B cell (primary cell): ENCODE measurements at regions not wholly inside any gene's neighbourhood (a gene's known extent, or its start where the extent isn't known, plus 50 kb on each side); places are given as distances from the start of the nearest gene placed in this dataset.

Experiments used
- ATAC-seq: fragments of 200-7000 bp; cut with Tn5 transposase; one replicate; pipeline ENCODE4 v1.10.0; 2021; ENCODE audit warnings: low read depth, mild to moderate bottlenecking, moderate number of reproducible peaks, moderate library complexity
- CTCF ChIA-PET: fragments of 350-600 bp; sonication (Branson Sonifier 250); formaldehyde crosslinking; loops from one replicate; lab custom pipeline; 2021; ENCODE audit warnings: antibody characterized with exemption, inconsistent platforms; lab: Charles Lee
- POLR2A ChIA-PET: fragments of 350-600 bp; sonication (Branson Sonifier 250); formaldehyde crosslinking; loops from one replicate; lab custom pipeline; 2021; ENCODE audit warnings: antibody characterized with exemption; lab: Charles Lee
- DNase-seq: peaks from one replicate; pipeline ENCODE4 v3.0.0; 2013
- H2AFZ ChIP-seq: 2 replicates; pipeline ENCODE4 v1.6.1; 2012; ENCODE audit warnings: mild to moderate bottlenecking, low read depth, low read length; ENCODE audit not compliant: insufficient read depth, poor library complexity, severe bottlenecking
- H3K27ac ChIP-seq, 2 donors: 1 replicate in 1 of 2; 2 replicates in 1 of 2; pipeline ENCODE4 v1.5.1; 2012 to 2013; ENCODE audit warnings: low read length in 2 of 2, mild to moderate bottlenecking in 2 of 2, moderate library complexity in 1 of 2
- H3K27me3 ChIP-seq, 4 experiments: fragments of 200-600 bp in 1 of 4; sonication (generic) in 1 of 4; replicated peaks in 1 of 4; 1 replicate in 2 of 4; 2 replicates in 2 of 4; pipeline versions ENCODE4 v1.6.1 to v1.7.0; 2013 to 2016; ENCODE audit warnings: low read length in 3 of 4, mild to moderate bottlenecking in 2 of 4, mixed read lengths in 1 of 4, moderate library complexity in 1 of 4; ENCODE audit not compliant: insufficient read depth in 4 of 4, control insufficient read depth in 3 of 4; ENCODE audit errors: control extremely low read depth in 1 of 4
- H3K36me3 ChIP-seq, 2 experiments: replicated peaks in 1 of 2; 1 replicate in 1 of 2; 2 replicates in 1 of 2; pipeline versions ENCODE4 v1.6.1 to v1.7.1; 2013; ENCODE audit warnings: low read length in 1 of 2; ENCODE audit not compliant: insufficient read depth in 2 of 2, control insufficient read depth in 1 of 2; ENCODE audit errors: control extremely low read depth in 1 of 2, extremely low read depth in 1 of 2
- H3K4me1 ChIP-seq, 2 donors: fragments of 200-600 bp in 1 of 2; sonication (generic) in 1 of 2; 1 replicate in 1 of 2; 2 replicates in 1 of 2; pipeline versions ENCODE4 v1.5.1 to v1.6.1; 2013 to 2017; ENCODE audit warnings: low read length in 2 of 2; ENCODE audit not compliant: control insufficient read depth in 2 of 2, insufficient read depth in 2 of 2
- H3K4me2 ChIP-seq: replicated peaks from 2 replicates; pipeline ENCODE3; 2012; ENCODE audit warnings: mild to moderate bottlenecking, low read depth, low read length; ENCODE audit not compliant: poor library complexity, severe bottlenecking
- H3K4me3 ChIP-seq, 5 experiments: fragments of 200-600 bp in 1 of 5; sonication (generic) in 1 of 5; 1 replicate in 3 of 5; 2 replicates in 2 of 5; pipeline versions ENCODE4 v1.5.1 to v1.7.0; 2011 to 2016; ENCODE audit warnings: low read length in 4 of 5, mild to moderate bottlenecking in 4 of 5, low read depth in 2 of 5, control low read depth in 1 of 5, moderate library complexity in 1 of 5; ENCODE audit not compliant: insufficient read depth in 1 of 5; ENCODE audit errors: control extremely low read depth in 1 of 5, extremely low read depth in 1 of 5
- H3K79me2 ChIP-seq: fragments of 200-600 bp; sonication (generic); one replicate; pipeline ENCODE4 v1.6.0; 2016; ENCODE audit warnings: low read length; ENCODE audit not compliant: control insufficient read depth, insufficient read depth
- H3K9ac ChIP-seq: fragments of 200-600 bp; sonication (generic); 2 replicates; pipeline ENCODE4 v1.6.1; 2017; ENCODE audit warnings: mild to moderate bottlenecking, low read length, moderate library complexity
- H3K9me3 ChIP-seq, 3 donors: one replicate each; pipeline versions ENCODE4 v1.6.1 to v1.7.1; 2013; ENCODE audit warnings: low read length in 2 of 3; ENCODE audit not compliant: control insufficient read depth in 2 of 3, insufficient read depth in 1 of 3; ENCODE audit errors: control extremely low read depth in 1 of 3
- H4K20me1 ChIP-seq: 2 replicates; pipeline ENCODE4 v1.6.0; 2012; ENCODE audit warnings: mild to moderate bottlenecking, low read length; ENCODE audit not compliant: insufficient read depth, control insufficient read depth, poor library complexity, severe bottlenecking
- H3K27ac Mint-ChIP-seq: one replicate; pipeline ENCODE4 v1.8.0; 2021; ENCODE audit warnings: mixed read lengths
- H3K27me3 Mint-ChIP-seq: one replicate; pipeline ENCODE4 v1.8.0; 2021; ENCODE audit warnings: mixed read lengths
- H3K4me1 Mint-ChIP-seq: one replicate; pipeline ENCODE4 v1.8.0; 2021; ENCODE audit warnings: mixed read lengths
- H3K4me3 Mint-ChIP-seq: one replicate; pipeline ENCODE4 v1.8.0; 2021; ENCODE audit warnings: mixed read lengths
- H3K9me3 Mint-ChIP-seq: one replicate; pipeline ENCODE4 v1.8.0; 2022; ENCODE audit warnings: mixed read lengths; ENCODE audit not compliant: insufficient read depth
- CTCF ChIP-seq: fragments of 200-600 bp; IDR thresholded peaks from one replicate; pipeline ENCODE4 v1.8.0; 2022; ENCODE audit warnings: antibody characterized with exemption, mild to moderate bottlenecking
- EZH2 ChIP-seq: IDR thresholded peaks from 2 replicates; pipeline ENCODE4 v1.6.1; 2012; ENCODE audit warnings: borderline replicate concordance, low read depth, mild to moderate bottlenecking, moderate library complexity, low read length; ENCODE audit not compliant: insufficient read depth, poor library complexity, severe bottlenecking
- WGBS: methylation state at CpG from one replicate; pipeline ENCODE4 v1.1.5; 2013; ENCODE audit warnings: missing lambda C conversion rate; ENCODE audit not compliant: insufficient coverage; 5-methylcytosine and 5-hydroxymethylcytosine counted together
- intact Hi-C: fragments of 100-400 bp; cut with micrococcal nuclease; formaldehyde crosslinking; loops from one replicate; pipeline ENCODE4 v1.10.0; 2022

DNA sequence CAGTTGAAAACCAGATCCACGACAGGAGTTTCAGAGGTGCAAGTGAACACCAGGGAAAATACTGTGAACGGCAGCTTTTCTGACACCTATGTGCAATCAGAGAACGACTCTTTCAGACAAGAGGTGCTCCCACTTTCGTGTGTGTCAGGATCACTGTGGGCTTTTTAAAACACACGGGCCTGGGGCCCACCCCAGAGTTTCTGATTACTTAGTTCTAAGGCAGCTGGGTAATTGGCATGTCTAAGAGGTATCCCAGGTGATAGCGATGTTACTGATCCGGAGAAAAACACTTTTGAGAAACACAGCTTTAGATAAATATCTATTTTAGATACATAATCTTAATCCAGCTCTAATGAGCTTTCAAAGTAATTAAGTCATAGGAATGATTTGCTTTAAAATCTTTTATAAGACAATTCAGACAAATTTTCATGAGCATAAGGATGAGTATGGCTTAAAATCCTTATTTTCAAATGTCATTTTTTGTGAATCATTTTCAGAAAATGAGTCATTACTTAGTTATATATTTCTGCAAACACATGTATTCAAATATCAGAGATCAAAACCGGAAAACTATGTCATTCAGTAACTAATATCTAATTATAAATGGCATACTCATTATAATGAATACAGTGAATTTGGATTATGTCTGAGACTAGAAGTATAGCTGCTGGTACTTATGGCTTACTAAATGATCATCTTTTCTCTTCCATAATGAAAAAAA is 217.9 kb upstream of the PSMD7 start:
- no peaks in the 10 kb centered on the region for H3K4me1 Mint-ChIP-seq
- Histone ChIP-seq H3K27ac (no peak overlapping the region), H3K27me3 (no peaks in the 10 kb centered on the region), H4K20me1 (no peaks in the 10 kb centered on the region), H3K4me1 (no peaks in the 10 kb centered on the region), H3K4me3 (no peak overlapping the region), H2AFZ (no peak overlapping the region), H3K4me2 (no peak overlapping the region), H3K9me3 (peaks cover 0 to 6% (median 5%) of the 10 kb centered on the region in 3 donors), H3K36me3 (no peaks in the 10 kb centered on the region), H3K79me2 (no peaks in the 10 kb centered on the region), H3K9ac (no peak overlapping the region)
- WGBS, result 87% methylated on average over 5 of the region's 8 CpGs
- TF ChIP-seq CTCF (no peak), EZH2 (no peak)
- ATAC-seq (no peak), DNase-seq (no peak)
- H3K27ac Mint-ChIP-seq, result no peak overlapping the region
- no peaks in the 10 kb centered on the region for H3K27me3 Mint-ChIP-seq
- ChIA-PET POLR2A (no interaction called here), CTCF (no interaction called here)
- H3K9me3 Mint-ChIP-seq, result peaks cover 9% of the 10 kb centered on the region
- H3K4me3 Mint-ChIP-seq, result no peak overlapping the region
- intact Hi-C loops, result no loop called here

GRCh38 chr16:74076568-74076967 is 220.0 kb upstream of the PSMD7 start:
- no peaks in the 10 kb centered on the region for H3K36me3 ChIP-seq
- H3K4me2 ChIP-seq, result no peak overlapping the region
- no peak for DNase-seq
- ChIA-PET CTCF (no interaction called here), POLR2A (no interaction called here)
- Mint-ChIP-seq H3K27ac (no peak overlapping the region), H3K27me3 (no peaks in the 10 kb centered on the region), H3K4me3 (no peak overlapping the region), H3K9me3 (peaks cover 11% of the 10 kb centered on the region), H3K4me1 (no peaks in the 10 kb centered on the region)
- ATAC-seq, result no peak
- H3K9me3 ChIP-seq, result peaks cover 0 to 6% (median 5%) of the 10 kb centered on the region in 3 donors
- no peak for TF ChIP-seq EZH2
- TF ChIP-seq CTCF, result no peak
- H3K4me3 ChIP-seq, result no peak overlapping the region
- H3K79me2 ChIP-seq, result no peaks in the 10 kb centered on the region
- H2AFZ ChIP-seq, result no peak overlapping the region
- WGBS, result 100% methylated on average over 2 of the region's 2 CpGs
- no peaks in the 10 kb centered on the region for H4K20me1 ChIP-seq
- no peaks in the 10 kb centered on the region for H3K4me1 ChIP-seq
- intact Hi-C loops, result no loop called here
- H3K27me3 ChIP-seq, result no peaks in the 10 kb centered on the region
- H3K9ac ChIP-seq, result no peak overlapping the region
- H3K27ac ChIP-seq, result no peak overlapping the region
